SK-N-SH (cell line): ENCODE measurements at regions not wholly inside any gene's neighbourhood (a gene's known extent, or its start where the extent isn't known, plus 50 kb on each side); places are given as distances from the start of the nearest gene placed in this dataset.

Experiments
- CTCF ChIA-PET: fragments of 300-600, 350-600 bp; formaldehyde crosslinking; extraction: SDS; loops from one replicate; lab custom pipeline; 2021; lab: Yijun Ruan, JAX
- POLR2A ChIA-PET: fragments of 350-600 bp; sonication (Branson Sonifier 250); formaldehyde crosslinking; extraction: SDS; loops from one replicate; lab custom pipeline; 2020; ENCODE audit warnings: antibody characterized with exemption, inconsistent platforms; lab: Yijun Ruan, JAX
- DNase-seq: peaks from one replicate; pipeline ENCODE4 v3.0.0; 2012
- H2AFZ ChIP-seq: fragments of 200-600 bp; sonication (generic); 2 replicates; pipeline ENCODE4 v1.8.1; 2016; ENCODE audit warnings: antibody characterized with exemption, mild to moderate bottlenecking, low read depth
- H3F3A ChIP-seq: fragments of 200-600 bp; sonication (generic); replicated peaks from 2 replicates; pipeline ENCODE3; 2016; ENCODE audit warnings: antibody characterized with exemption, mild to moderate bottlenecking; ENCODE audit not compliant: insufficient read depth
- H3K27ac ChIP-seq, 2 experiments: fragments of 200-500 bp in 1 of 2; fragments of 200-600 bp in 1 of 2; sonication (Bioruptor generic) in 1 of 2; sonication (generic), shearing (Covaris generic) in 1 of 2; 2 replicates each; pipeline versions ENCODE4 v1.5.1 to v1.6.1; 2014 to 2016; ENCODE audit warnings: low read depth in 2 of 2, inconsistent platforms in 1 of 2, low read length in 1 of 2, mild to moderate bottlenecking in 1 of 2, mixed read lengths in 1 of 2
- H3K27me3 ChIP-seq: fragments of 200-600 bp; sonication (generic), shearing (Covaris generic); 2 replicates; pipeline ENCODE4 v1.6.1; 2016; ENCODE audit warnings: mixed run types; ENCODE audit not compliant: insufficient read depth
- H3K36me3 ChIP-seq, 2 experiments: fragments of 200-500 bp in 1 of 2; fragments of 200-600 bp in 1 of 2; sonication (Bioruptor generic) in 1 of 2; sonication (generic) in 1 of 2; replicated peaks in 1 of 2; 2 replicates each; pipeline versions ENCODE3 to v1.5.1; 2014 to 2016; ENCODE audit warnings: low read length in 1 of 2, mild to moderate bottlenecking in 1 of 2; ENCODE audit not compliant: insufficient read depth in 2 of 2, control insufficient read depth in 1 of 2
- H3K4me1 ChIP-seq, 2 experiments: fragments of 200-500 bp in 1 of 2; fragments of 200-600 bp in 1 of 2; sonication (Bioruptor generic) in 1 of 2; sonication (generic), shearing (Covaris generic) in 1 of 2; 2 replicates each; pipeline versions ENCODE4 v1.5.1 to v1.6.1; 2014 to 2016; ENCODE audit warnings: low read depth in 1 of 2, low read length in 1 of 2, mixed run types in 1 of 2; ENCODE audit not compliant: insufficient read depth in 2 of 2, control insufficient read depth in 1 of 2
- H3K4me2 ChIP-seq: fragments of 200-600 bp; sonication (generic), shearing (Covaris generic); 2 replicates; pipeline ENCODE4 v1.6.1; 2017; ENCODE audit warnings: mixed run types
- H3K4me3 ChIP-seq, 2 experiments: fragments of 200-500 bp in 1 of 2; fragments of 200-600 bp in 1 of 2; sonication (Bioruptor generic) in 1 of 2; sonication (generic), shearing (Covaris generic) in 1 of 2; 2 replicates each; pipeline versions ENCODE4 v1.5.1 to v1.8.1; 2014 to 2016; ENCODE audit warnings: low read depth in 2 of 2, inconsistent platforms in 1 of 2, low read length in 1 of 2, mild to moderate bottlenecking in 1 of 2, mixed read lengths in 1 of 2, moderate library complexity in 1 of 2
- H3K79me2 ChIP-seq: fragments of 200-600 bp; sonication (generic); 2 replicates; pipeline ENCODE4 v1.8.1; 2017; ENCODE audit warnings: mild to moderate bottlenecking; ENCODE audit not compliant: insufficient read depth
- H3K9ac ChIP-seq: fragments of 200-600 bp; sonication (generic); 2 replicates; pipeline ENCODE4 v1.6.1; 2017; ENCODE audit warnings: mixed run types
- H3K9me2 ChIP-seq: fragments of 200-600 bp; sonication (generic); 2 replicates; pipeline ENCODE4 v1.6.1; 2017; ENCODE audit warnings: mixed run types
- H3K9me3 ChIP-seq: fragments of 200-600 bp; sonication (generic); 2 replicates; pipeline ENCODE4 v1.6.1; 2017; ENCODE audit warnings: mixed run types, mild to moderate bottlenecking, moderate library complexity
- H4K20me1 ChIP-seq: fragments of 200-600 bp; sonication (generic); 2 replicates; pipeline ENCODE4 v1.6.1; 2017; ENCODE audit warnings: mild to moderate bottlenecking, mixed run types; ENCODE audit not compliant: insufficient read depth
- CHD2 ChIP-seq: fragments of 150-350 bp; IDR thresholded peaks from 2 replicates; pipeline ENCODE4 v1.6.1; 2018; ENCODE audit warnings: low read length; ENCODE audit not compliant: partially characterized antibody
- EP300 ChIP-seq, 2 experiments: IDR thresholded peaks; 2 replicates each; pipeline versions ENCODE4 v1.4.0 to v1.6.1; 2012; ENCODE audit warnings: borderline replicate concordance in 1 of 2, low read depth in 1 of 2, low read length in 1 of 2
- FOXJ3 ChIP-seq: sonication (generic); formaldehyde crosslinking; IDR thresholded peaks from 2 replicates; pipeline ENCODE4 v1.5.1; 2020; ENCODE audit warnings: mild to moderate bottlenecking, missing genetic modification reagents
- GATA2 ChIP-seq: sonication (generic); formaldehyde crosslinking; IDR thresholded peaks from 2 replicates; pipeline ENCODE4 v1.5.0; 2020; ENCODE audit warnings: mild to moderate bottlenecking, missing genetic modification reagents
- MEF2A ChIP-seq: IDR thresholded peaks from 2 replicates; pipeline ENCODE4 v1.4.0; 2012; ENCODE audit warnings: low read depth, borderline replicate concordance
- NFIC ChIP-seq: IDR thresholded peaks from 2 replicates; pipeline ENCODE4 v1.4.0; 2012; ENCODE audit warnings: borderline replicate concordance
- RAD21 ChIP-seq: IDR thresholded peaks from 2 replicates; pipeline ENCODE4 v1.6.1; 2012; ENCODE audit warnings: mild to moderate bottlenecking, low read length
- RCOR1 ChIP-seq: fragments of 150-350 bp; IDR thresholded peaks from 2 replicates; pipeline ENCODE4 v1.6.1; 2017; ENCODE audit warnings: antibody characterized with exemption, low read length
- RXRA ChIP-seq: IDR thresholded peaks from 2 replicates; pipeline ENCODE4 v1.4.0; 2012; ENCODE audit warnings: low read depth, mild to moderate bottlenecking, borderline replicate concordance
- SIN3A ChIP-seq: IDR thresholded peaks from 2 replicates; pipeline ENCODE4 v1.6.1; 2012; ENCODE audit warnings: low read depth, mild to moderate bottlenecking, low read length, moderate library complexity, borderline replicate concordance
- SMC3 ChIP-seq: IDR thresholded peaks from 2 replicates; pipeline ENCODE4 v1.6.1; 2012; ENCODE audit warnings: low read depth, low read length, improper control_type of control experiment
- TAF1 ChIP-seq: IDR thresholded peaks from 2 replicates; pipeline ENCODE4 v1.6.1; 2012; ENCODE audit warnings: low read depth, mild to moderate bottlenecking, low read length, moderate library complexity, borderline replicate concordance
- TCF12 ChIP-seq: IDR thresholded peaks from 2 replicates; pipeline ENCODE4 v1.4.0; 2012
- WGBS: methylation state at CpG from one replicate; pipeline ENCODE4 v1.1.6; 2017; ENCODE audit warnings: low lambda C conversion rate; 5-methylcytosine and 5-hydroxymethylcytosine counted together
- TF ChIP-seq, protein P1 (sequence below): fragments of 150-350 bp; IDR thresholded peaks from 2 replicates; pipeline ENCODE4 v1.6.1; 2017; ENCODE audit warnings: antibody characterized with exemption, low read length, low read depth, borderline replicate concordance
- TF ChIP-seq, protein P2 (sequence below): fragments of 150-350 bp; IDR thresholded peaks from 2 replicates; pipeline ENCODE4 v1.6.1; 2016; ENCODE audit warnings: mild to moderate bottlenecking, low read depth, low read length
- TF ChIP-seq, protein P3 (sequence below): IDR thresholded peaks from 2 replicates; pipeline ENCODE4 v1.4.0; 2012; ENCODE audit warnings: low read depth, borderline replicate concordance
- TF ChIP-seq, protein P4 (sequence below): IDR thresholded peaks from 2 replicates; pipeline ENCODE4 v1.6.1; 2012; ENCODE audit warnings: mild to moderate bottlenecking, low read depth, low read length, moderate library complexity
- TF ChIP-seq, protein P5 (sequence below): IDR thresholded peaks from 2 replicates; pipeline ENCODE4 v1.4.0; 2012; ENCODE audit warnings: low read depth

DNA sequence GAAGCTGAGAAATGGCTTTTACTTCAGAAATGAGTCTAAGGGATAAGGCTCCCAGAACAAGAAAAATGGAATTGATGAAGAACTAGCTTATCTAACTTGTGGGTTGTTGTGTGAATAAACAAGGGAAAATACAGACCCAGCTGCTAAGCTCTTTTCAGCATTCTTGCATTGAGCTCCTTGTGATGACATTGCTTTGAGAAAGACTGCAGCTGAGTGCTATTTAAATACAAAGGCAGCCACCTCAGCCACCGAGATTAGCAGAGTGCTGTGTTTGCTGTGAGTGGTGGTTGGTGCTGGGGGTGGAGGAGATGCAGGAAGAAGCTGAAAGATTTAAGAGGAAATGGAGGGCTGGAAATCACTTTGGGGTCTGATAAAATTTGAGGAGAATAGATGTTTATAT is 396.0 kb upstream of the PRICKLE1 start (continued):
- TF ChIP-seq TAF1 = no peak
- TF ChIP-seq RAD21 = no peak

DNA sequence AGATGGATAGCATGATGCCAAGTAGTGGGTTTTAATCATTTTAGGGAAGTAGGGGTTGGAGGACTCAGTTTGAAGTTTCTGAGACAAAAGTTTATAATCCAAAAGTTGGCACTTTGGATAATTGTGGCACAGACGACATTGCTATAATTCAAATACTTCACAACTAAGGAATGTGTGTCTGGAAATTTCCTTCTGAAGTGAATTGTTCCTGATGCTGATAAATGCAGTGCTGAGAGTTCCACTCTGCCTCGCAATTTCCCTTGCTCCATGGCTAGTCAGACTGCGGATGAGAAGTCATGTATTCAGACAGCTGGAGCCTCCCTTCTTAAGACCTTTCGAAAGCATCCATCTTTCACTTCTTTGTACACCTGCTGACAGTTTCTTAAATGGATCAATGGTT is 393.3 kb upstream of the PRICKLE1 start:
- Histone ChIP-seq H3K4me3 (no peak overlapping the region), H4K20me1 (no peaks in the 10 kb centered on the region), H3K36me3 (no peaks in the 10 kb centered on the region), H3F3A (no peaks in the 10 kb centered on the region), H3K4me1 (peaks cover 0 to 8% of the 10 kb centered on the region in 2 experiments; a peak in 2 of 4 replicates), H2AFZ (no peak overlapping the region), H3K4me2 (no peak overlapping the region), H3K27ac (no peak overlapping the region), H3K27me3 (no peaks in the 10 kb centered on the region), H3K9me2 (no peaks in the 10 kb centered on the region), H3K9ac (no peak overlapping the region), H3K79me2 (no peaks in the 10 kb centered on the region), H3K9me3 (no peaks in the 10 kb centered on the region)
- CTCF ChIA-PET = no interaction called here
- no peak for DNase-seq
- TF ChIP-seq SMC3 (no peak), NFIC (no peak), EP300 (IDR thresholded peaks at IDR 0.05; ENCODE audit: borderline replicate concordance in 1 of 2, low read depth in 1 of 2, low read length in 1 of 2) (no peak), TAF1 (no peak), RXRA (no peak), MEF2A (no peak), FOXJ3 (CRISPR knock-in tag) (no peak), GATA2 (CRISPR knock-in tag) (no peak), RCOR1 (no peak), RAD21 (no peak), SIN3A (no peak), TCF12 (no peak), CHD2 (no peak)
- TF ChIP-seq, protein P1, sequence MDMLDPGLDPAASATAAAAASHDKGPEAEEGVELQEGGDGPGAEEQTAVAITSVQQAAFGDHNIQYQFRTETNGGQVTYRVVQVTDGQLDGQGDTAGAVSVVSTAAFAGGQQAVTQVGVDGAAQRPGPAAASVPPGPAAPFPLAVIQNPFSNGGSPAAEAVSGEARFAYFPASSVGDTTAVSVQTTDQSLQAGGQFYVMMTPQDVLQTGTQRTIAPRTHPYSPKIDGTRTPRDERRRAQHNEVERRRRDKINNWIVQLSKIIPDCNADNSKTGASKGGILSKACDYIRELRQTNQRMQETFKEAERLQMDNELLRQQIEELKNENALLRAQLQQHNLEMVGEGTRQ = no peak
- TF ChIP-seq, protein P2, sequence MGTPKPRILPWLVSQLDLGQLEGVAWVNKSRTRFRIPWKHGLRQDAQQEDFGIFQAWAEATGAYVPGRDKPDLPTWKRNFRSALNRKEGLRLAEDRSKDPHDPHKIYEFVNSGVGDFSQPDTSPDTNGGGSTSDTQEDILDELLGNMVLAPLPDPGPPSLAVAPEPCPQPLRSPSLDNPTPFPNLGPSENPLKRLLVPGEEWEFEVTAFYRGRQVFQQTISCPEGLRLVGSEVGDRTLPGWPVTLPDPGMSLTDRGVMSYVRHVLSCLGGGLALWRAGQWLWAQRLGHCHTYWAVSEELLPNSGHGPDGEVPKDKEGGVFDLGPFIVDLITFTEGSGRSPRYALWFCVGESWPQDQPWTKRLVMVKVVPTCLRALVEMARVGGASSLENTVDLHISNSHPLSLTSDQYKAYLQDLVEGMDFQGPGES = no peak
- TF ChIP-seq, protein P3, sequence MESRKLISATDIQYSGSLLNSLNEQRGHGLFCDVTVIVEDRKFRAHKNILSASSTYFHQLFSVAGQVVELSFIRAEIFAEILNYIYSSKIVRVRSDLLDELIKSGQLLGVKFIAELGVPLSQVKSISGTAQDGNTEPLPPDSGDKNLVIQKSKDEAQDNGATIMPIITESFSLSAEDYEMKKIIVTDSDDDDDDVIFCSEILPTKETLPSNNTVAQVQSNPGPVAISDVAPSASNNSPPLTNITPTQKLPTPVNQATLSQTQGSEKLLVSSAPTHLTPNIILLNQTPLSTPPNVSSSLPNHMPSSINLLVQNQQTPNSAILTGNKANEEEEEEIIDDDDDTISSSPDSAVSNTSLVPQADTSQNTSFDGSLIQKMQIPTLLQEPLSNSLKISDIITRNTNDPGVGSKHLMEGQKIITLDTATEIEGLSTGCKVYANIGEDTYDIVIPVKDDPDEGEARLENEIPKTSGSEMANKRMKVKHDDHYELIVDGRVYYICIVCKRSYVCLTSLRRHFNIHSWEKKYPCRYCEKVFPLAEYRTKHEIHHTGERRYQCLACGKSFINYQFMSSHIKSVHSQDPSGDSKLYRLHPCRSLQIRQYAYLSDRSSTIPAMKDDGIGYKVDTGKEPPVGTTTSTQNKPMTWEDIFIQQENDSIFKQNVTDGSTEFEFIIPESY = no peak
- TF ChIP-seq, protein P4, sequence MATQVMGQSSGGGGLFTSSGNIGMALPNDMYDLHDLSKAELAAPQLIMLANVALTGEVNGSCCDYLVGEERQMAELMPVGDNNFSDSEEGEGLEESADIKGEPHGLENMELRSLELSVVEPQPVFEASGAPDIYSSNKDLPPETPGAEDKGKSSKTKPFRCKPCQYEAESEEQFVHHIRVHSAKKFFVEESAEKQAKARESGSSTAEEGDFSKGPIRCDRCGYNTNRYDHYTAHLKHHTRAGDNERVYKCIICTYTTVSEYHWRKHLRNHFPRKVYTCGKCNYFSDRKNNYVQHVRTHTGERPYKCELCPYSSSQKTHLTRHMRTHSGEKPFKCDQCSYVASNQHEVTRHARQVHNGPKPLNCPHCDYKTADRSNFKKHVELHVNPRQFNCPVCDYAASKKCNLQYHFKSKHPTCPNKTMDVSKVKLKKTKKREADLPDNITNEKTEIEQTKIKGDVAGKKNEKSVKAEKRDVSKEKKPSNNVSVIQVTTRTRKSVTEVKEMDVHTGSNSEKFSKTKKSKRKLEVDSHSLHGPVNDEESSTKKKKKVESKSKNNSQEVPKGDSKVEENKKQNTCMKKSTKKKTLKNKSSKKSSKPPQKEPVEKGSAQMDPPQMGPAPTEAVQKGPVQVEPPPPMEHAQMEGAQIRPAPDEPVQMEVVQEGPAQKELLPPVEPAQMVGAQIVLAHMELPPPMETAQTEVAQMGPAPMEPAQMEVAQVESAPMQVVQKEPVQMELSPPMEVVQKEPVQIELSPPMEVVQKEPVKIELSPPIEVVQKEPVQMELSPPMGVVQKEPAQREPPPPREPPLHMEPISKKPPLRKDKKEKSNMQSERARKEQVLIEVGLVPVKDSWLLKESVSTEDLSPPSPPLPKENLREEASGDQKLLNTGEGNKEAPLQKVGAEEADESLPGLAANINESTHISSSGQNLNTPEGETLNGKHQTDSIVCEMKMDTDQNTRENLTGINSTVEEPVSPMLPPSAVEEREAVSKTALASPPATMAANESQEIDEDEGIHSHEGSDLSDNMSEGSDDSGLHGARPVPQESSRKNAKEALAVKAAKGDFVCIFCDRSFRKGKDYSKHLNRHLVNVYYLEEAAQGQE = no peak
- TF ChIP-seq, protein P5, sequence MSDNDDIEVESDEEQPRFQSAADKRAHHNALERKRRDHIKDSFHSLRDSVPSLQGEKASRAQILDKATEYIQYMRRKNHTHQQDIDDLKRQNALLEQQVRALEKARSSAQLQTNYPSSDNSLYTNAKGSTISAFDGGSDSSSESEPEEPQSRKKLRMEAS = no peak
- WGBS = 41% methylated on average over 4 of the region's 4 CpGs
- POLR2A ChIA-PET = no interaction called here
